Osteocyte (in vitro differentiated cells): ENCODE measurements at regions not wholly inside any gene's neighbourhood (a gene's known extent, or its start where the extent isn't known, plus 50 kb on each side); places are given as distances from the start of the nearest gene placed in this dataset.
"Not testable (repeated sequence)": the region's sequence is repeated elsewhere in the genome, so short reads cannot be mapped to it uniquely, and the experiment has no call there.

Source experiments
- DNase-seq: peaks from one replicate; pipeline ENCODE4 v3.0.0; 2021; ENCODE audit warnings: mixed read lengths; ENCODE audit not compliant: unreplicated experiment; ENCODE audit errors: extremely low spot score
- H3K27ac Mint-ChIP-seq: one replicate; pipeline ENCODE4 v1.8.0; 2021; ENCODE audit warnings: mild to moderate bottlenecking, mixed read lengths; ENCODE audit not compliant: unreplicated experiment
- H3K27me3 Mint-ChIP-seq: one replicate; pipeline ENCODE4 v1.8.0; 2021; ENCODE audit warnings: mixed read lengths; ENCODE audit not compliant: unreplicated experiment
- H3K36me3 Mint-ChIP-seq: one replicate; pipeline ENCODE4 v1.8.0; 2021; ENCODE audit warnings: mixed read lengths; ENCODE audit not compliant: unreplicated experiment
- H3K4me1 Mint-ChIP-seq: one replicate; pipeline ENCODE4 v1.8.0; 2021; ENCODE audit warnings: mixed read lengths; ENCODE audit not compliant: unreplicated experiment
- H3K4me3 Mint-ChIP-seq: one replicate; pipeline ENCODE4 v1.8.0; 2021; ENCODE audit warnings: mild to moderate bottlenecking, moderate library complexity, mixed read lengths; ENCODE audit not compliant: unreplicated experiment
- H3K9me3 Mint-ChIP-seq: one replicate; pipeline ENCODE4 v1.8.0; 2021; ENCODE audit warnings: mixed read lengths; ENCODE audit not compliant: unreplicated experiment
- CTCF ChIP-seq: fragments of 200-600 bp; sonication (generic); IDR thresholded peaks from 2 replicates; pipeline ENCODE4 v1.5.0; 2021; ENCODE audit warnings: antibody characterized with exemption, mild to moderate bottlenecking, moderate library complexity

GRCh38 chr2:185502351-185502750 is 236.3 kb upstream of the FSIP2 start:
- Mint-ChIP-seq H3K36me3 (peaks cover 7% of the 10 kb centered on the region), H3K4me3 (no peak overlapping the region), H3K9me3 (peaks cover 25% of the 10 kb centered on the region), H3K4me1 (no peaks in the 10 kb centered on the region), H3K27me3 (no peaks in the 10 kb centered on the region), H3K27ac (no peak overlapping the region)
- DNase-seq = no peak
- TF ChIP-seq CTCF = no peak

DNA sequence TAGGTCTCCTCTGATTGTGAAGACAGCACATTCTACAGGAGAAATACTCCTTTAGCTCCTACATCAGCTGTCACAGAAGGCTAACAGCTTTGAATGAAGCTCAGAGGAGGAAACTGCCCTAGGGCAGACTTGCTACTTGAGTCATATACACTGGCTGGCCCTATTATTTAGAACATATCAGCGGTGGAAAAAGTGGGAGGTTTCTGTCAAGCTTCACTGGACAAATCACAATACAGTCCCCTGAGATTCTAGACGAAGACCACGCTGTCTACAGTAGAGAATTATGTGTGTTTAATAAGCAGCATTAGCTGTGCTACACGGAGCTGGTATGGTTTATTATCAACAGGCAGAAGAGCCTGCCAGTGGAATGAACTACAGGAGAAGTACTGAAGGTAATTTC is 230.9 kb upstream of the FSIP2 start:
- no peak for TF ChIP-seq CTCF
- Mint-ChIP-seq H3K9me3 (peaks cover 30% of the 10 kb centered on the region), H3K27me3 (no peaks in the 10 kb centered on the region), H3K4me1 (no peaks in the 10 kb centered on the region), H3K4me3 (no peak overlapping the region), H3K27ac (no peak overlapping the region), H3K36me3 (peaks cover 14% of the 10 kb centered on the region)
- no peak for DNase-seq

- Mint-ChIP-seq H3K36me3 (peaks cover 9% of the 10 kb centered on the region), H3K4me3 (no peak overlapping the region), H3K4me1 (no peaks in the 10 kb centered on the region), H3K9me3 (peaks cover 22% of the 10 kb centered on the region), H3K27ac (no peak overlapping the region), H3K27me3 (no peaks in the 10 kb centered on the region)
- TF ChIP-seq CTCF = no peak
- no peak for DNase-seq
These were observed 228.5 kb upstream of the FSIP2 start for GRCh38 chr2:185510060-185510459.

DNA sequence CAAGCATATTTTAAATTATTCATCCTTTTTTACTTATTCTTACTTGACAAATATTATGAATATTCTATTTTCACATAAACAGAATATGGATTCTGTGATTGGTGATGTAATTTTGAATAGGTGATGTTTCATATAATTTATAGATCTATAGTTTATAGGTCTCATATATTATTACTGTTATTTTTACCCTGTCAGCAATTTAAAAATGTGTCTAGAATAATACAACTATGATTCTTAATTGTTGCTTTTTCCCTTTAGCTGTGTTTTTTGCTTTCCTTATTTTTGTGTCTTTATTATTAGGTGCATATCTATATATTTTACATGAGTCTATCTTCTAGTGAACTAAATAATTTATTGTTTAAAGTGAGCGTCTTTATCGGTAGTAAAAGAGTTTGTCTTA is 226.7 kb upstream of the FSIP2 start:
- no peaks in the 10 kb centered on the region for H3K4me1 Mint-ChIP-seq
- no peak overlapping the region for H3K27ac Mint-ChIP-seq
- H3K36me3 Mint-ChIP-seq = peaks cover 7% of the 10 kb centered on the region
- no peak for DNase-seq
- no peaks in the 10 kb centered on the region for H3K27me3 Mint-ChIP-seq
- H3K9me3 Mint-ChIP-seq = peaks cover 23% of the 10 kb centered on the region
- H3K4me3 Mint-ChIP-seq = no peak overlapping the region
- no peak for TF ChIP-seq CTCF

GRCh38 chr2:185522472-185522871 is 216.1 kb upstream of the FSIP2 start:
- Mint-ChIP-seq H3K27me3 (no peaks in the 10 kb centered on the region), H3K4me1 (no peaks in the 10 kb centered on the region), H3K4me3 (no peak overlapping the region), H3K9me3 (peaks cover 10% of the 10 kb centered on the region), H3K36me3 (no peaks in the 10 kb centered on the region), H3K27ac (no peak overlapping the region)
- DNase-seq = no peak
- no peak for TF ChIP-seq CTCF

DNA sequence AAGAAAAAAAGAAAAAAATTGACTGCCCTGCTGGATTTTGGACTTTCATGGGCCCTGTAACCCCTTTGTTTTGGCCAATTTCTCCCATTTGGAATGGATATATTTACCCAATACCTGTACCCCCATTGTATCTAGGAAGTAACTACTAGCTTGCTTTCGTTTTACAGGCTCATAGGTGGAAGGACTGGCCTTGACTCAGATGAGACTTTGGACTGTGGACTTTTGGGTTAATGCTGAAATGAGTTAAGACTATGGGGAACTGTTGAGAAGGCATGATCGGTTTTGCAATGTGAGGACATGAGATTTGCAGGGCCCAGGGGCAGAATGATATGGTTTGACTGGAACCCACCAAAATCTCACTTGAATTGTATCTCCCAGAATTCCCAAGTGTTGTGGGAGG is 214.4 kb upstream of the FSIP2 start:
- not testable (repeated sequence) for H3K27me3 Mint-ChIP-seq, H3K27ac Mint-ChIP-seq, H3K4me3 Mint-ChIP-seq, DNase-seq, H3K4me1 Mint-ChIP-seq, H3K36me3 Mint-ChIP-seq
- H3K9me3 Mint-ChIP-seq = peaks cover 18% of the 10 kb centered on the region
